GM23338 (cell line): ENCODE measurements at regions not wholly inside any gene's neighbourhood (a gene's known extent, or its start where the extent isn't known, plus 50 kb on each side); places are given as distances from the start of the nearest gene placed in this dataset.

Source experiments
- CREB1 ChIP-seq: fragments of 250-450 bp; sonication (Bioruptor Pico); IDR thresholded peaks from 2 replicates; pipeline ENCODE4 v1.5.0; 2020; ENCODE audit warnings: low read depth, mild to moderate bottlenecking, moderate library complexity
- CTCF ChIP-seq, 2 experiments: fragments of 200-600 bp in 1 of 2; sonication (generic) in 1 of 2; conservative IDR thresholded peaks; 2 replicates each; pipeline versions ENCODE4 v1.5.1 to v1.6.1; 2016 to 2017; ENCODE audit warnings: antibody characterized with exemption in 2 of 2, low read depth in 2 of 2, mild to moderate bottlenecking in 2 of 2, moderate library complexity in 1 of 2
- EZH2 ChIP-seq: fragments of 200-600 bp; sonication (generic); IDR thresholded peaks from one replicate; pipeline ENCODE4 v1.8.0; 2017; ENCODE audit warnings: antibody characterized with exemption, mild to moderate bottlenecking, low read depth; ENCODE audit not compliant: unreplicated experiment
- EZH2phosphoT487 ChIP-seq: fragments of 200-600 bp; sonication (generic); IDR thresholded peaks from one replicate; pipeline ENCODE4 v1.8.1; 2018; ENCODE audit warnings: antibody characterized with exemption; ENCODE audit not compliant: unreplicated experiment
- JUNB ChIP-seq: IDR thresholded peaks from one replicate; pipeline ENCODE4 v1.6.1; 2016; ENCODE audit warnings: antibody characterized with exemption; ENCODE audit not compliant: unreplicated experiment
- POLR2AphosphoS5 ChIP-seq: IDR thresholded peaks from 2 replicates; pipeline ENCODE4 v1.6.1; 2016; ENCODE audit warnings: antibody characterized with exemption, low read depth
- REST ChIP-seq: IDR thresholded peaks from one replicate; pipeline ENCODE4 v1.6.1; 2018; ENCODE audit warnings: antibody characterized with exemption; ENCODE audit not compliant: unreplicated experiment

- TF ChIP-seq EZH2phosphoT487 (no peak), JUNB (no peak), CTCF (conservative IDR thresholded peaks at IDR 0.05; ENCODE audit: low read depth in 2 of 2) (no peak), REST (no peak), POLR2AphosphoS5 (no peak), EZH2 (no peak), CREB1 (CRISPR knock-in tag) (no peak)
Observed at GRCh38 chr9:134240361-134240760, 76.0 kb upstream of the RNU6ATAC start.
